Colonic mucosa (tissue), 4 donors: ENCODE measurements at regions not wholly inside any gene's neighbourhood (a gene's known extent, or its start where the extent isn't known, plus 50 kb on each side); places are given as distances from the start of the nearest gene placed in this dataset.

Experiments
- DNase-seq: peaks from one replicate; pipeline ENCODE4 v3.0.0-alpha.2; 2020
- H3K27ac ChIP-seq: fragments of 200-600 bp; one replicate; pipeline ENCODE4 v1.8.0; 2021
- H3K27me3 ChIP-seq: fragments of 200-600 bp; one replicate; pipeline ENCODE4 v1.8.0; 2021
- H3K36me3 ChIP-seq: fragments of 200-600 bp; one replicate; pipeline ENCODE4 v1.8.0; 2021
- H3K4me1 ChIP-seq: fragments of 200-600 bp; one replicate; pipeline ENCODE4 v1.8.0; 2021; ENCODE audit warnings: mild to moderate bottlenecking
- H3K4me3 ChIP-seq: fragments of 200-600 bp; one replicate; pipeline ENCODE4 v1.8.0; 2021
- H3K9ac ChIP-seq, 2 donors: one replicate each; pipeline ENCODE4 v1.7.0; 2013; ENCODE audit warnings: control low read depth in 2 of 2, low read depth in 2 of 2, low read length in 2 of 2
- H3K9me3 ChIP-seq: fragments of 200-600 bp; one replicate; pipeline ENCODE4 v1.8.0; 2021
- intact Hi-C: fragments of 100-400 bp; cut with DNase I; formaldehyde crosslinking; loops from one replicate; pipeline ENCODE4 v1.14.1; 2022
- TF ChIP-seq, protein P1 (sequence below): fragments of 200-600 bp; IDR thresholded peaks from one replicate; pipeline ENCODE4 v1.8.0; 2022; ENCODE audit warnings: antibody characterized with exemption, mild to moderate bottlenecking
- donor health status: healthy.
- donor health status: DM: no; HTN: no; CAD: no.
- donor health status: DM: no; HTN: no; CAD: no.

- no peaks in the 10 kb centered on the region for H3K36me3 ChIP-seq
- intact Hi-C loops, result no loop called here
- no peak overlapping the region for H3K27ac ChIP-seq
- TF ChIP-seq, protein P1, sequence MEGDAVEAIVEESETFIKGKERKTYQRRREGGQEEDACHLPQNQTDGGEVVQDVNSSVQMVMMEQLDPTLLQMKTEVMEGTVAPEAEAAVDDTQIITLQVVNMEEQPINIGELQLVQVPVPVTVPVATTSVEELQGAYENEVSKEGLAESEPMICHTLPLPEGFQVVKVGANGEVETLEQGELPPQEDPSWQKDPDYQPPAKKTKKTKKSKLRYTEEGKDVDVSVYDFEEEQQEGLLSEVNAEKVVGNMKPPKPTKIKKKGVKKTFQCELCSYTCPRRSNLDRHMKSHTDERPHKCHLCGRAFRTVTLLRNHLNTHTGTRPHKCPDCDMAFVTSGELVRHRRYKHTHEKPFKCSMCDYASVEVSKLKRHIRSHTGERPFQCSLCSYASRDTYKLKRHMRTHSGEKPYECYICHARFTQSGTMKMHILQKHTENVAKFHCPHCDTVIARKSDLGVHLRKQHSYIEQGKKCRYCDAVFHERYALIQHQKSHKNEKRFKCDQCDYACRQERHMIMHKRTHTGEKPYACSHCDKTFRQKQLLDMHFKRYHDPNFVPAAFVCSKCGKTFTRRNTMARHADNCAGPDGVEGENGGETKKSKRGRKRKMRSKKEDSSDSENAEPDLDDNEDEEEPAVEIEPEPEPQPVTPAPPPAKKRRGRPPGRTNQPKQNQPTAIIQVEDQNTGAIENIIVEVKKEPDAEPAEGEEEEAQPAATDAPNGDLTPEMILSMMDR, result no peak
- no peak for DNase-seq
- H3K9me3 ChIP-seq, result no peaks in the 10 kb centered on the region
- H3K9ac ChIP-seq, result no peak overlapping the region
- H3K4me1 ChIP-seq, result no peaks in the 10 kb centered on the region
- no peaks in the 10 kb centered on the region for H3K27me3 ChIP-seq
- H3K4me3 ChIP-seq, result no peak overlapping the region
Measured at GRCh38 chr5:126235628-126236027, 187.6 kb upstream of the GRAMD2B start.

- intact Hi-C loops, result no loop called here
- H3K36me3 ChIP-seq, result no peaks in the 10 kb centered on the region
- H3K9me3 ChIP-seq, result no peaks in the 10 kb centered on the region
- no peak overlapping the region for H3K9ac ChIP-seq
- no peak for DNase-seq
- H3K4me3 ChIP-seq, result no peak overlapping the region
- no peak overlapping the region for H3K27ac ChIP-seq
- H3K27me3 ChIP-seq, result no peaks in the 10 kb centered on the region
- TF ChIP-seq, protein P1, result no peak
- no peaks in the 10 kb centered on the region for H3K4me1 ChIP-seq
Measured at GRCh38 chr5:126236994-126237393, 186.2 kb upstream of the GRAMD2B start.

DNA sequence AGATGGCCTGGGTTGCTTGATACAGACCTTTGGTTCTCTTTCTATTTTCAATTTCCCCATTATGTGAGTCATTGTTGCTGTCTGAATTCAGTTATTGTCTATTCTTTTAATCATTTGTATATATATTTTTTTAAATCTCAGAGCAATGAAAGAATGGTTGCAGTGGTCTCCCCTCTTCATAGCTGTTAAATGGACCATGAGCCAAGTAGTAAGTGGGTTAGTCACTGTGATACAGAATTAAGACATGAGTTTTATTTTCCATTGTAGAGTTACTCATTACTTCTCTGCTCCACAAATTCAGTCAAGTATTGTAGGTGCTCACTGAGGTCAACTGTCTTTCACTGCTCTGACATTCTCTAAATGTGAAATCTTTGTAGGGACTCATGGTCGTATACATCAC is 174.6 kb upstream of the GRAMD2B start:
- intact Hi-C loops, result no loop called here
- TF ChIP-seq, protein P1, result no peak
- Histone ChIP-seq H3K36me3 (no peaks in the 10 kb centered on the region), H3K27ac (no peak overlapping the region), H3K4me1 (no peaks in the 10 kb centered on the region), H3K9me3 (no peaks in the 10 kb centered on the region), H3K27me3 (no peaks in the 10 kb centered on the region), H3K4me3 (no peak overlapping the region), H3K9ac (no peak overlapping the region)
- no peak for DNase-seq

DNA sequence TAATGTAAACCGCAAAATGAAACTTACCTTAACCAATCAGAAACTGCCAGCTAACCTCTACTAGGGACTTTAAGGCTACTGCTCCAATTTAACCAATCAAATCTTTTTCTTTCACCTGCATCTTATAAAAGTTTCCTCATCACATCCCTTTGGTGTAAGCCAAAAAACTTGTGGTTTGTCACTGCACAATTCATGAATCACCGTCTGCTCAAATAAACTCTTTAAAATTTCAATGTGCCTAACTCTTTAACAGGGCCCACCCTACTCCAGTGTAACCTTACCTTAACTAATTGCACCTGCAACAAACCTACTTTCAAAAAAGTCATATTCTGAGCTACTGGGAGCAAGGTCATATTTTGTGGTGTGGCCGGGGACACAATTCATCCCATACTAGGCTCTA is 172.2 kb upstream of the GRAMD2B start:
- no peak for DNase-seq
- Histone ChIP-seq H3K9me3 (no peaks in the 10 kb centered on the region), H3K9ac (no peak overlapping the region), H3K36me3 (no peaks in the 10 kb centered on the region), H3K27ac (no peak overlapping the region), H3K4me1 (no peaks in the 10 kb centered on the region), H3K27me3 (no peaks in the 10 kb centered on the region), H3K4me3 (no peak overlapping the region)
- TF ChIP-seq, protein P1, result no peak
- intact Hi-C loops, result no loop called here

- Histone ChIP-seq H3K4me1 (no peaks in the 10 kb centered on the region), H3K27ac (no peak overlapping the region), H3K36me3 (no peaks in the 10 kb centered on the region), H3K9me3 (no peaks in the 10 kb centered on the region), H3K4me3 (no peak overlapping the region), H3K27me3 (no peaks in the 10 kb centered on the region), H3K9ac (no peak overlapping the region)
- TF ChIP-seq, protein P1, result no peak
- DNase-seq, result no peak
- intact Hi-C loops, result no loop called here
Measured at GRCh38 chr5:126253406-126253805, 169.8 kb upstream of the GRAMD2B start.
